HUES48 (cell line): ENCODE measurements at regions not wholly inside any gene's neighbourhood (a gene's known extent, or its start where the extent isn't known, plus 50 kb on each side); places are given as distances from the start of the nearest gene placed in this dataset.
"Not testable (repeated sequence)": the region's sequence is repeated elsewhere in the genome, so short reads cannot be mapped to it uniquely, and the experiment has no call there.

Source experiments
- H3K27ac ChIP-seq: one replicate; pipeline ENCODE4 v1.7.0; 2013; ENCODE audit warnings: low read depth, low read length, inconsistent platforms
- H3K27me3 ChIP-seq: 2 replicates; pipeline ENCODE4 v1.6.1; 2013; ENCODE audit warnings: mild to moderate bottlenecking, low read length; ENCODE audit not compliant: control insufficient read depth, insufficient read depth
- H3K36me3 ChIP-seq: 2 replicates; pipeline ENCODE4 v1.6.1; 2013; ENCODE audit warnings: low read length; ENCODE audit not compliant: control insufficient read depth, insufficient read depth
- H3K4me1 ChIP-seq: 2 replicates; pipeline ENCODE4 v1.6.1; 2013; ENCODE audit warnings: mild to moderate bottlenecking, low read length; ENCODE audit not compliant: control insufficient read depth, insufficient read depth
- H3K4me3 ChIP-seq: 2 replicates; pipeline ENCODE4 v1.5.1; 2013; ENCODE audit warnings: mild to moderate bottlenecking, low read depth, low read length
- H3K9ac ChIP-seq: 2 replicates; pipeline ENCODE4 v1.6.1; 2013; ENCODE audit warnings: mild to moderate bottlenecking, low read depth, low read length, moderate library complexity
- H3K9me3 ChIP-seq: 2 replicates; pipeline ENCODE4 v1.6.1; 2013; ENCODE audit warnings: low read length; ENCODE audit not compliant: control insufficient read depth, insufficient read depth

DNA sequence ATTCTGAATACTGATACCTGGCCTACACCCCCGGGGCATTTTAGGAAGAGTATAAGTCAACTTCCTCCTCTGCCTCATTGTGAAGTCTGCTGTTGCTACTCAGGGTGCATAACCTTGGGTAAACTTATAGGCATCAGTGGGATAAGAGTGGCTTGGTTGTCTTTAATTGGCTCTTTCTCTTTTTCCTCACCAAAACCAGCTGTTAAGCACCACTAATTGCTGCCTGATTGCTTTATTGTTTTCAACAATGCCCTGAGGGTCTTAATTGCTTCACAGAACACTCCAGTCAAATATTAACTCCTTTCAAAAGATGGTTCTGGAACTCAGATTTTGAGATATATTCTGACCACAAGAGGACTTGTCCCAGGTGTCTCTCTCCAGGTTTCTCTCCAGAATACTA, 337.0 kb upstream of the MAGEB16 start:
- no peak overlapping the region for H3K9ac ChIP-seq
- no peaks in the 10 kb centered on the region for H3K4me1 ChIP-seq
- H3K36me3 ChIP-seq, result no peaks in the 10 kb centered on the region
- H3K27ac ChIP-seq, result no peak overlapping the region
- H3K9me3 ChIP-seq, result peaks cover 10% of the 10 kb centered on the region
- no peak overlapping the region for H3K4me3 ChIP-seq
- H3K27me3 ChIP-seq, result no peaks in the 10 kb centered on the region

DNA sequence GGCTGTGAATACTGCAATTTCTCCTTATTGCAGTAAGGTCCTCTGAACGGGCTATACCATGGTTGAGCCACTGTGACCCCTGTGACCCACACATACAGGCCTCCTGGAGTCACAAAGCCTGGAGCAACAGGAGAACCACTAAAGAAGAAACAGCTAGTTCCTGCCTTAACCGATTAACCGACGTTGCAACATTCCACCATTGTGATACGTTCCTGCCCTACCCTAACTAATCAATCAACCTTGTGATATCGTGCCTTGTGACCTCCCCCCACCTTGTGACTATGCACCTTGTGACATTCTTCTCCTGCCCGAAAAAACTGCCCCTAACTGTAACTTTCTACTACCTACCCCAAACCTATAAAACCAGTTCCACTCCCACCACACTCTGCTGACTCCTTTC, 301.5 kb upstream of the MAGEB16 start:
- H3K27ac ChIP-seq, H3K4me3 ChIP-seq, H3K36me3 ChIP-seq, H3K9me3 ChIP-seq, H3K9ac ChIP-seq, H3K4me1 ChIP-seq, H3K27me3 ChIP-seq: not testable (repeated sequence)

DNA sequence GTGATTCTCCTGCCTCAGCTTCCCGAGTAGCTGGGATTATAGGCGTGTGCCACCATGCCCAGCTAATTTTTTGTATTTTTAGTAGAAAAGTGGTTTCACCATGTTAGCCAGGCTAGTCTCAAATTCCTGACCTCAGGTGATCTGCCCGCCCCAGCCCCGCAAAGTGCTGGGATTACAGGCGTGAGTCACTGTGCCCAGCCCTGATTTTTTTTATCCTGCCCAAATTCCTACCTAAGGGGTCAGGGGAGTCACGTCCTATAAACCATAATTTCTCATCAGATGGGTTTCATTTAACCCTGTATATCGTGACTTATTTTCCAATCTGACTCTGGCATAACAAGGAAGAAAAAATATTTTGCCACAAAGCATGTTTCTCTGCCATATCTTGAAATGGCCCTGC, 300.7 kb upstream of the MAGEB16 start:
- not testable (repeated sequence) for H3K4me3 ChIP-seq, H3K9ac ChIP-seq, H3K36me3 ChIP-seq, H3K27me3 ChIP-seq, H3K9me3 ChIP-seq, H3K27ac ChIP-seq, H3K4me1 ChIP-seq

DNA sequence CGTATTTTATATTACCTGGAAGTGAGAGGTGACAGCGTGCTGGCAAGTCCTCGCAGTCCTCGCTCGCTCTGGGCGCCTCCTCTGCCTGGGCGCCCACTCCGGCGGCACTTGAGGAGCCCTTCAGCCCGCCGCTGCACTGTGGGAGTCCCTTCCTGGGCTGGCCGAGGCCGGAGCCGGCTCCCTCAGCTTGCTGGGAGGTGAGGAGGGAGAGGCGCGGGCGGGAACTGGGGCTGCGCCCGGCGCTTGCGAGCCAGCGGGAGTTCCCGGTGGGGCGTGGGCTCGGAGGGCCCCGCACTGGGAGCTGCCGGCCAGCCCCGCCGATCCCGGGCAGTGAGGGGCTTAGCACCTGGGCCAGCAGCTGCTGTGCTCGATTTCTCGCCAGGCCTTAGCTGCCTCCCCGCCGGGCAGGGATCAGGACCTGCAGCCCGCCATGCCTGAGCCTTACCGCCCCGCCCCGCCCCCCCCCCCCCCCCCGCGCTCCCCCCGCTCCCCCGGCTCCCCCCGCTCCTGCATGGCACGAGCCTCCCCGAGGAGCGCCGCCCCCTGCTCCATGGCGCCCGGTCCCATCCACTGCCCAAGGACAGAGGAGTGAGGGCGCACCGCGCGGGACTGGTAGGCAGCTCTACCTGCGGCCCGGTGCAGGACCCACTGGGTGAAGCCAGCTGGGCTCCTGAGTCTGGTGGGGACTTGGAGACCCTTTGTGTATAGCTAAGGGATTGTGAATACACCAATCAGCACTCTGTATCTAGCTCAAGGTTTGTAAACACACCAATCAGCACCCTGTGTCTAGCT, 298.9 kb upstream of the MAGEB16 start:
- no peak overlapping the region for H3K27ac ChIP-seq
- H3K27me3 ChIP-seq, result no peaks in the 10 kb centered on the region; the same call in 1 of the 2 replicates
- no peaks in the 10 kb centered on the region; the same call in 1 of the 2 replicates for H3K9me3 ChIP-seq
- no peak overlapping the region for H3K9ac ChIP-seq
- H3K4me1 ChIP-seq, result no peaks in the 10 kb centered on the region
- no peaks in the 10 kb centered on the region for H3K36me3 ChIP-seq
- H3K4me3 ChIP-seq, result no peak overlapping the region

DNA sequence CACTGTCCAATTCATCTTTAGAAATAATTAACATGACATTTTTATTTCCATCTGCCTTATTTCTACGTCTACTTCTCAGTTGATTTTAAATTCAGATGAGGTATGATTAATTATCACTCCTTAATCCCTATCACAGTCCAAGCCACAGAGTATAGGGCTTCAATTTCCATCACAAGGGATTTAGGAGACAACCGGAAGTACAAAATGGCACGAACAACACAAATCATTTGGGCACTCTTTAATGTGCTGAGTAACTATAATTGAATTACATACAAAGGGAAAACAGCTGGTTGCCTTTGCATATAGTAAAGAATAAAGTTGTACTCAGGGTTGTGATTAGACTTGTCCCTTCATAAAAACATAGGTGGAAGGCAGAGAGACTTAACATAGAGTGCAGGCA, 290.4 kb upstream of the MAGEB16 start:
- Histone ChIP-seq H3K4me1 (peaks cover 6% of the 10 kb centered on the region), H3K27ac (no peak overlapping the region), H3K27me3 (no peaks in the 10 kb centered on the region), H3K9me3 (no peaks in the 10 kb centered on the region), H3K9ac (no peak overlapping the region), H3K36me3 (no peaks in the 10 kb centered on the region), H3K4me3 (no peak overlapping the region)

DNA sequence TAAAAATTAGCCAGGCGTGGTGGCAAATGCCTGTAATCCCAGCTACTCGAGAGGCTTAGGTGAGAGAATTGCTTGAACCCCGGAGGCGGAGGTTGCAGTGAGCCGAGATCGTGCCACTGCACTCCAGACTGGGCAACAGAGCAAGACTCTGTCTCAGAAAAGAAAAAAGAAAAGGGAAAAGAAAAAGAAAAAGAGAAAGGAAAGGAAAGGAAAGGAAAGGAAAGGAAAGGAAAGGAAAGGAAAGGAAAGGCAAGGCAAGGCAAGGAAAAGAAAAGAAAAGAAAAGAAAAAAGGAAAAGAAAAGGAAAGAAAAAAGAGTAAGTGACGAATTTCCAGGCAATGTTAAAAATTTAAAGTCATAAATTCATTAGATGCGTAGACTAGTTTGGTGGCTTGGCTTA, 250.1 kb upstream of the MAGEB16 start:
- not testable (repeated sequence) for H3K9me3 ChIP-seq, H3K27me3 ChIP-seq, H3K36me3 ChIP-seq, H3K27ac ChIP-seq, H3K4me1 ChIP-seq, H3K4me3 ChIP-seq, H3K9ac ChIP-seq

DNA sequence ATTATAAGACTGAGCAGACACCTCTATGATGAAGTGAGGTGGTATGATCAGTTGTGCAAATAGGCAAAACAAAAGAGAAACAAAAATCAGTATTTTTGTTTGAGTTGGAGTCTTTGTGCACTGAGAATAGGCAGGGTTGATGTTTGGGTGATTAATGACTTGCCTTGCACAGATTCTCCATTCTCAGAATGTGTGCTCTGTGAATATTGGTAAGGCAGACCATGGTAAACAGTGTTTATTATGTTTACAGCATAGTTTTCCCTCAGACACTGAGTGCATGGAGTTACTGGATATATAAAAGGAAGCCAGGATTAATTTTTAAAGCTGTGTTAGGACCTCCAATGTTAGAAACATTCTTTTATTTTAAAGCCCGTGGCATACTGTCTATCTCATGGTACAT, 240.2 kb upstream of the MAGEB16 start:
- Histone ChIP-seq H3K9me3 (no peaks in the 10 kb centered on the region), H3K36me3 (no peaks in the 10 kb centered on the region), H3K4me1 (peaks cover 23% of the 10 kb centered on the region), H3K27ac (no peak overlapping the region), H3K4me3 (no peak overlapping the region), H3K27me3 (no peaks in the 10 kb centered on the region), H3K9ac (no peak overlapping the region)

DNA sequence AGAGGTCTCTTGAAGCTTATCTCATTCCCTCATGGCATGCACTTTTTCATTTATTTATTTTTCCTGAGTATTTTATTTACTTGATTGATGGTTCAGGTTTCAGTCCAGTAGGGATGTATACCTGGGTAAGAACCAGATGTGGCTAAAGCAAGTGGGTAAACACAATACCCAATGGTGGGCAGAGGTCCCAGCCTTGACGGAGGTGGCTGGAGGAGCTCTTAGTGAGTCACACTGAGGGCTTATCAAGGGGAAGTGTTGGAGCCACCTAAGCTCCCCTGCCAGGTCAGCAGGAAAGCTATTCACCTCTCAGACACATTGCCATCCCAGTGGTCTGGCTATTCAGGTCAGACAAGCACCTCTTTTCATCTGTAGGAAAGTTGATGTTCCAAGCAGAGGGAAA, 236.2 kb upstream of the MAGEB16 start:
- Histone ChIP-seq H3K4me3 (no peak overlapping the region), H3K36me3 (no peaks in the 10 kb centered on the region), H3K4me1 (peaks cover 28% of the 10 kb centered on the region), H3K27me3 (no peaks in the 10 kb centered on the region), H3K27ac (peak overlapping the region; percentile 44), H3K9me3 (no peaks in the 10 kb centered on the region), H3K9ac (no peak overlapping the region)

DNA sequence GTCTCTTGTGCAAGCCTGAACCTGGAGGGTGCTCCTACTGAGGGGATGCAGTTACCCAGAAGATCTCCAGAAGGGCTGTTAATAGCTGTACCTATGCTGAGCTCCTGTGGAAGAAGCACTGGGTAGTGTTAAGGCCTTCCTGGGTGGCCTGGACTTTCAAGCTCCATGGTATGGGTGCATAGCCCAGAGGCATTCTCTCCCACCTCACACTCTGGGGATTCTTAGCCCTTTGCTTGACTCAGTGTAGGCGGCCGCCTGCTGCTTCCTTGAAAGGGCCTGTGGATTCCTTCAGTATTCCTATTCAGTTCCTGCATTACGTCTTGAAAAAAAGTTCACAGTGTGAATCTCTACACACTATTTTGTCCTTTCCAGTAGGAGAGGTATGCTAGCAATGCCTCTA, 235.7 kb upstream of the MAGEB16 start:
- Histone ChIP-seq H3K27me3 (no peaks in the 10 kb centered on the region), H3K4me3 (no peak overlapping the region), H3K9me3 (no peaks in the 10 kb centered on the region), H3K27ac (peak overlapping the region; percentile 44), H3K36me3 (no peaks in the 10 kb centered on the region), H3K9ac (no peak overlapping the region), H3K4me1 (peaks cover 28% of the 10 kb centered on the region)

DNA sequence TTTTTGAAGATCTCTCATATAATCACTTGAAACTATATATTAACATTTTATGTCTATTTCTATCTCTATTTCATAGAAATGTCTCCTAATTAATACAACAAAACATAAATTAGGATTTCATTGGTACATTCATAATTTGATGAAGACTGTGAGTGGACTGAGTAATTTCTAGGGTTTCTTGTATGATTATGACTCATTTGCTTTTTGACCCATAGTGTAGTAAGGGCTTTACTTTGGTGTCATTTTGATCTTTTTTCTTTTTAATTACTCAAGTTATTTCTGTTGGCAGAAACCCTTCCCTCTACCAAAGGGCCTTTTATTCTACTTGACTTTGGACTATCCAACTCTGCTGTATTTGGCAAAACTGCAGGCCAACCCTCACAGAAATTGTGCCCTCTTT, 207.9 kb upstream of the MAGEB16 start:
- Histone ChIP-seq H3K27me3 (no peaks in the 10 kb centered on the region), H3K9ac (no peak overlapping the region)

DNA sequence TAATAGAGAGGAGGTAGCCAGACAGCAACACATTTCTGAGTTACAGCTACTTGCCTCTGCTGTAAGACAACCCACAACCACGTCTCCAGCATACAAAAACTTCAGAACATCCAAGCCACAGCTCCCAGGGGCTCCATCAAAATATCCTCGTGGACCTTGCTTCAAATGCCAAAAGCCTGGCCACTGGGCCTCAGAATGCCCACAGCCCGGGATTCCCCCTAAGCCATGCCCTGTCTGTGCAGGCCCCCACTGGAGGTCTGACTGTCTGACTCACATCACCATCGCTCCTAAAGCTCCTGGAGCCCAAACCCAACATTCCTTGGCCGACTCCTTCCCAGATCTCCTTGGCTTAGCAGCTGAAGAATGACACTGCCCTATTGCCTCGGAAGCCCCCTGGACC, 186.6 kb upstream of the MAGEB16 start:
- not testable (repeated sequence) for H3K9me3 ChIP-seq, H3K36me3 ChIP-seq, H3K27ac ChIP-seq, H3K4me1 ChIP-seq, H3K4me3 ChIP-seq, H3K27me3 ChIP-seq, H3K9ac ChIP-seq

More for the DNA sequence above, 207.9 kb upstream of the MAGEB16 start:
- no peaks in the 10 kb centered on the region for H3K36me3 ChIP-seq
- no peak overlapping the region for H3K27ac ChIP-seq
- no peak overlapping the region for H3K4me3 ChIP-seq
- no peaks in the 10 kb centered on the region for H3K9me3 ChIP-seq
- no peaks in the 10 kb centered on the region for H3K4me1 ChIP-seq
